AG10803 (cell line): ENCODE measurements at regions not wholly inside any gene's neighbourhood (a gene's known extent, or its start where the extent isn't known, plus 50 kb on each side); places are given as distances from the start of the nearest gene placed in this dataset.

ENCODE experiments used
- DNase-seq: peaks from one replicate; pipeline ENCODE4 v3.0.0; 2010; ENCODE audit warnings: low read depth
- H3K4me3 ChIP-seq: 2 replicates; pipeline ENCODE4 v1.5.1; 2011; ENCODE audit warnings: mild to moderate bottlenecking, low read length, control low read depth
- CTCF ChIP-seq: conservative IDR thresholded peaks from 2 replicates; pipeline ENCODE4 v1.5.1; 2011; ENCODE audit warnings: mild to moderate bottlenecking, low read length, control low read depth, inconsistent platforms

GRCh38 chr6:170132561-170132991 lies 158.3 kb downstream of the DLL1 start:
- DNase-seq: no peak
- no peak overlapping the region for H3K4me3 ChIP-seq
- TF ChIP-seq CTCF: no peak

- no peak for DNase-seq
- no peak for TF ChIP-seq CTCF
- no peak overlapping the region for H3K4me3 ChIP-seq
These were observed 158.8 kb downstream of the DLL1 start for GRCh38 chr6:170132011-170132521.

GRCh38 chr6:170131351-170131750 lies 159.5 kb downstream of the DLL1 start:
- DNase-seq: no peak
- H3K4me3 ChIP-seq: no peak overlapping the region
- TF ChIP-seq CTCF: no peak

- H3K4me3 ChIP-seq: no peak overlapping the region
- no peak for TF ChIP-seq CTCF
- DNase-seq: no peak
These were observed 160.1 kb downstream of the DLL1 start for GRCh38 chr6:170130771-170131241.

- H3K4me3 ChIP-seq: no peak overlapping the region
- TF ChIP-seq CTCF: no peak
- DNase-seq: no peak
These were observed 160.7 kb downstream of the DLL1 start for GRCh38 chr6:170130201-170130621.

GRCh38 chr6:170129691-170130171 lies 161.1 kb downstream of the DLL1 start:
- no peak overlapping the region for H3K4me3 ChIP-seq
- TF ChIP-seq CTCF: no peak
- no peak for DNase-seq

GRCh38 chr6:170128811-170129681 lies 161.8 kb downstream of the DLL1 start:
- no peak for DNase-seq
- no peak overlapping the region for H3K4me3 ChIP-seq
- no peak for TF ChIP-seq CTCF
